IMR-90 (cell line): ENCODE measurements at regions not wholly inside any gene's neighbourhood (a gene's known extent, or its start where the extent isn't known, plus 50 kb on each side); places are given as distances from the start of the nearest gene placed in this dataset.

Source experiments
- ATAC-seq: fragments of 200-7000 bp; cut with Tn5 transposase; 2 replicates; pipeline ENCODE4 v1.9.1; 2020; ENCODE audit warnings: low read depth, mild to moderate bottlenecking, moderate library complexity
- BruUV-seq: library from RNA; stranded (reverse); fragments of 400-500 nt; replicated peaks from 2 replicates; lab custom pipeline; 2021; lab: Mats Ljungman, UMichigan
- CTCF ChIA-PET: fragments of 300-600 bp; formaldehyde crosslinking; extraction: SDS; loops from one replicate; lab custom pipeline; 2021; ENCODE audit warnings: antibody characterized with exemption; lab: Yijun Ruan, JAX
- POLR2A ChIA-PET: fragments of 300-600 bp; sonication (Branson Sonifier 250); formaldehyde crosslinking; loops from one replicate; lab custom pipeline; 2022; ENCODE audit warnings: antibody characterized with exemption; ENCODE audit not compliant: unreplicated experiment; lab: Charles Lee
- DNase-seq: peaks from one replicate; pipeline ENCODE4 v3.0.0; 2013
- H2AFZ ChIP-seq: replicated peaks from 2 replicates; pipeline ENCODE3; 2013; ENCODE audit warnings: low read length, mild to moderate bottlenecking; ENCODE audit not compliant: poor library complexity
- H2AK5ac ChIP-seq: 2 replicates; pipeline ENCODE4 v1.6.1; 2013; ENCODE audit warnings: low read depth, low read length, inconsistent platforms
- H2AK9ac ChIP-seq: replicated peaks from 2 replicates; pipeline ENCODE3; 2013; ENCODE audit warnings: mild to moderate bottlenecking, low read depth, low read length, moderate library complexity; ENCODE audit not compliant: poor library complexity
- H2BK120ac ChIP-seq: 2 replicates; pipeline ENCODE4 v1.6.1; 2013; ENCODE audit warnings: low read depth, low read length, inconsistent platforms
- H2BK15ac ChIP-seq: 3 replicates; pipeline ENCODE4 v1.6.1; 2013; ENCODE audit warnings: low read depth, low read length, inconsistent platforms
- H2BK20ac ChIP-seq: 2 replicates; pipeline ENCODE4 v1.6.1; 2013; ENCODE audit warnings: low read depth, mild to moderate bottlenecking, inconsistent platforms, low read length, moderate library complexity
- H2BK5ac ChIP-seq: 2 replicates; pipeline ENCODE4 v1.6.1; 2013; ENCODE audit warnings: mild to moderate bottlenecking, low read depth, low read length, inconsistent platforms; ENCODE audit not compliant: poor library complexity, severe bottlenecking
- H3K14ac ChIP-seq: replicated peaks from 2 replicates; pipeline ENCODE4 v1.6.1; 2013; ENCODE audit warnings: low read depth, low read length, inconsistent platforms
- H3K18ac ChIP-seq: 2 replicates; pipeline ENCODE4 v1.6.1; 2013; ENCODE audit warnings: low read depth, low read length, control low read depth
- H3K23ac ChIP-seq: 2 replicates; pipeline ENCODE4 v1.6.1; 2013; ENCODE audit warnings: low read depth, low read length, inconsistent platforms
- H3K27ac ChIP-seq: 2 replicates; pipeline ENCODE4 v1.5.1; 2013; ENCODE audit warnings: mild to moderate bottlenecking, control low read depth, low read length; ENCODE audit not compliant: insufficient read depth
- H3K27me3 ChIP-seq: 2 replicates; pipeline ENCODE4 v1.6.1; 2013; ENCODE audit warnings: low read length; ENCODE audit not compliant: control insufficient read depth, insufficient read depth
- H3K36me3 ChIP-seq: 2 replicates; pipeline ENCODE4 v1.6.1; 2013; ENCODE audit warnings: low read length, mixed read lengths; ENCODE audit not compliant: control insufficient read depth, insufficient read depth
- H3K4ac ChIP-seq: 2 replicates; pipeline ENCODE4 v1.6.1; 2013; ENCODE audit warnings: low read depth, low read length, inconsistent platforms
- H3K4me1 ChIP-seq: 2 replicates; pipeline ENCODE4 v1.6.1; 2013; ENCODE audit warnings: low read length, mixed read lengths; ENCODE audit not compliant: control insufficient read depth, insufficient read depth
- H3K4me2 ChIP-seq: 2 replicates; pipeline ENCODE4 v1.6.1; 2013; ENCODE audit warnings: low read depth, mild to moderate bottlenecking, control low read depth, low read length, moderate library complexity
- H3K4me3 ChIP-seq: 2 replicates; pipeline ENCODE4 v1.5.1; 2013; ENCODE audit warnings: low read depth, mild to moderate bottlenecking, control low read depth, low read length, moderate library complexity; ENCODE audit not compliant: insufficient read depth
- H3K56ac ChIP-seq: 2 replicates; pipeline ENCODE4 v1.6.1; 2013; ENCODE audit warnings: low read length, inconsistent platforms; ENCODE audit not compliant: insufficient read depth; ENCODE audit errors: extremely low read depth
- H3K79me1 ChIP-seq, 2 experiments: 2 replicates each; pipeline ENCODE4 v1.6.1; 2013; ENCODE audit warnings: low read length in 2 of 2, inconsistent platforms in 1 of 2, low read depth in 1 of 2
- H3K9ac ChIP-seq: 2 replicates; pipeline ENCODE4 v1.6.1; 2013; ENCODE audit warnings: low read depth, low read length, control low read depth
- H3K9me1 ChIP-seq: 2 replicates; pipeline ENCODE4 v1.6.1; 2013; ENCODE audit warnings: low read length, inconsistent platforms; ENCODE audit not compliant: insufficient read depth
- H3K9me3 ChIP-seq: 2 replicates; pipeline ENCODE4 v1.6.1; 2013; ENCODE audit warnings: low read length; ENCODE audit not compliant: control insufficient read depth, insufficient read depth
- H4K20me1 ChIP-seq: 2 replicates; pipeline ENCODE4 v1.6.1; 2013; ENCODE audit warnings: low read length, inconsistent platforms; ENCODE audit not compliant: insufficient read depth
- H4K5ac ChIP-seq: 2 replicates; pipeline ENCODE4 v1.6.1; 2013; ENCODE audit warnings: mild to moderate bottlenecking, low read depth, low read length, control low read depth
- H4K8ac ChIP-seq, 2 experiments: 2 replicates each; pipeline ENCODE4 v1.6.1; 2013; ENCODE audit warnings: low read depth in 2 of 2, low read length in 2 of 2, control low read depth in 1 of 2, inconsistent platforms in 1 of 2
- H4K91ac ChIP-seq: 2 replicates; pipeline ENCODE4 v1.6.1; 2013; ENCODE audit warnings: low read depth, low read length, inconsistent platforms; ENCODE audit not compliant: insufficient read depth
- MAFK ChIP-seq: IDR thresholded peaks from 2 replicates; pipeline ENCODE4 v1.6.1; 2012; ENCODE audit warnings: low read depth, low read length, improper control_type of control experiment
- RCOR1 ChIP-seq: IDR thresholded peaks from 2 replicates; pipeline ENCODE4 v1.6.1; 2012; ENCODE audit warnings: mild to moderate bottlenecking, low read length, improper control_type of control experiment; ENCODE audit not compliant: insufficient replicate concordance
- WGBS, 2 experiments: methylation state at CpG; one replicate each; pipeline versions ENCODE4 v1.1.5 to v1.1.7; 2013; ENCODE audit warnings: missing lambda C conversion rate in 2 of 2; ENCODE audit not compliant: insufficient read length in 1 of 2; ENCODE audit errors: extremely low coverage in 2 of 2; 5-methylcytosine and 5-hydroxymethylcytosine counted together
- dilution Hi-C: fragments of 300-500 bp; cut with HindIII; formaldehyde crosslinking; loops from one replicate; pipeline ENCODE4 v1.14.3; 2018; ENCODE audit warnings: low sequenced_read_pairs; ENCODE audit not compliant: unreplicated experiment
- in situ Hi-C: fragments of 300-500 bp; cut with MboI; formaldehyde crosslinking; loops from 3 replicates; pipeline ENCODE4 v1.14.3; 2019; ENCODE audit warnings: low sequenced_read_pairs, inconsistent platforms, mixed read lengths
- intact Hi-C: fragments of 100-400 bp; cut with micrococcal nuclease; formaldehyde crosslinking; loops from 2 replicates; pipeline ENCODE4 v1.10.0; 2022
- TF ChIP-seq, protein P1 (sequence below): fragments of 150-350 bp; IDR thresholded peaks from 2 replicates; pipeline ENCODE4 v1.6.1; 2017; ENCODE audit warnings: mild to moderate bottlenecking, antibody characterized with exemption, low read length, low read depth

DNA sequence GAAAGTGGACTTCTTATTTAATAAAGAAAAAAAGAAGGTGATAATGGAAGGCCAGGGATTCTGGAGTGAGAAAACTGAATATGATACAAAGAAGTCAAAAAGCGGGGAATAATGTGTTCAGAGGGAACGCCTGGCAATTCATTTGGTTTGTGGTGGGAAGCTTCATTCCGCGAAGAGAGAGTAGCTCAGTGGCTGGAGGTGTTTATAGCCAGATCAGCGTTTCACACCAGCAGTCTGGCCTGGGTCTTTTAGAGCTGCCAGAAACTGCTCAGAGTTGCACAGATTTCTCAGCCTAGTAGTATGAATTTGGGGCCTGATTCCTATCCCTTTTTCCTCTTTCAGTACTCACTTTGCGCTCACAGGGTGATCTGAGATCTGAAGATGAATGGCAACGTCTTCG is 67.8 kb upstream of the IPO9 start:
- Histone ChIP-seq H3K27me3 (no peaks in the 10 kb centered on the region), H3K18ac (peak overlapping the region; percentile 14; the same call in 1 of the 2 replicates), H2BK120ac (0 out of 2 replicates have a peak overlapping the region, but pooled peaks have one; percentile 5), H2AK9ac (no peak overlapping the region), H2BK15ac (no peak overlapping the region), H3K9me1 (peaks cover 21% of the 10 kb centered on the region), H2AK5ac (no peak overlapping the region), H3K9ac (no peak overlapping the region; the same call in 1 of the 2 replicates), H3K79me1 (peaks cover 57 to 94% of the 10 kb centered on the region in 2 experiments), H3K9me3 (no peaks in the 10 kb centered on the region), H3K4me2 (peak overlapping the region; percentile 14; the same call in 1 of the 2 replicates), H4K20me1 (peaks cover 73% of the 10 kb centered on the region), H3K56ac (no peak overlapping the region), H4K8ac (no peak overlapping the region), H4K91ac (no peak overlapping the region), H3K14ac (no peak overlapping the region), H3K27ac (peak overlapping the region; percentile 24; the same call in 1 of the 2 replicates), H2BK20ac (no peak overlapping the region; the same call in 1 of the 2 replicates), H3K4me3 (no peak overlapping the region), H2AFZ (no peak overlapping the region), H4K5ac (no peak overlapping the region; the same call in 1 of the 2 replicates), H3K4ac (no peak overlapping the region), H3K4me1 (peaks cover 27% of the 10 kb centered on the region), H2BK5ac (peak overlapping the region; percentile 32), H3K23ac (no peak overlapping the region), H3K36me3 (no peaks in the 10 kb centered on the region)
- CTCF ChIA-PET: no interaction called here
- no peak for DNase-seq
- WGBS, 2 experiments: 63% methylated on average over 2 of the region's 8 CpGs; no CpG with 5 or more reads in 1 of the 2 experiments
- POLR2A ChIA-PET: no interaction called here
- no peak for ATAC-seq
- dilution Hi-C loops (no loop called here), in situ Hi-C loops (no loop called here), intact Hi-C loops (no loop called here)
- TF ChIP-seq RCOR1: no peak
- peak; percentile 32; the same call in 1 of the 2 replicates for TF ChIP-seq MAFK
- TF ChIP-seq, protein P1, sequence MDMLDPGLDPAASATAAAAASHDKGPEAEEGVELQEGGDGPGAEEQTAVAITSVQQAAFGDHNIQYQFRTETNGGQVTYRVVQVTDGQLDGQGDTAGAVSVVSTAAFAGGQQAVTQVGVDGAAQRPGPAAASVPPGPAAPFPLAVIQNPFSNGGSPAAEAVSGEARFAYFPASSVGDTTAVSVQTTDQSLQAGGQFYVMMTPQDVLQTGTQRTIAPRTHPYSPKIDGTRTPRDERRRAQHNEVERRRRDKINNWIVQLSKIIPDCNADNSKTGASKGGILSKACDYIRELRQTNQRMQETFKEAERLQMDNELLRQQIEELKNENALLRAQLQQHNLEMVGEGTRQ: no peak
- BruUV-seq: no TSS peak
